ENCODE measurements at regions not wholly inside any gene's neighbourhood (a gene's known extent, or its start where the extent isn't known, plus 50 kb on each side); places are given as distances from the start of the nearest gene placed in this dataset.

- no peak for TF ChIP-seq CTCF (IDR thresholded peaks at IDR 0.05)
- Histone ChIP-seq H3K4me1 (no peaks in the 10 kb centered on the region), H3K9me3 (no peaks in the 10 kb centered on the region), H3K27me3 (no peaks in the 10 kb centered on the region), H3K9ac (ENCODE audit: low read depth in 2 of 2, low read length in 2 of 2) (no peak overlapping the region), H3K27ac (no peak overlapping the region), H3K4me3 (no peak overlapping the region), H3K36me3 (no peaks in the 10 kb centered on the region)
- no peak for DNase-seq
- intact Hi-C loops (cut with DNase I): no loop called here
Measured at GRCh38 chr20:20920433-20920832, 185.7 kb downstream of the LINC00237 start.

- Histone ChIP-seq H3K36me3 (no peaks in the 10 kb centered on the region), H3K9me3 (no peaks in the 10 kb centered on the region), H3K4me1 (no peaks in the 10 kb centered on the region), H3K27ac (no peak overlapping the region), H3K9ac (ENCODE audit: low read depth in 2 of 2, low read length in 2 of 2) (no peak overlapping the region), H3K27me3 (no peaks in the 10 kb centered on the region), H3K4me3 (no peak overlapping the region)
- no peak for DNase-seq
- intact Hi-C loops (cut with DNase I): no loop called here
- TF ChIP-seq CTCF (IDR thresholded peaks at IDR 0.05): no peak
Measured at GRCh38 chr20:20915844-20916243, 190.3 kb downstream of the LINC00237 start.

- H3K27ac ChIP-seq: no peak overlapping the region
- intact Hi-C loops (cut with DNase I): no loop called here
- DNase-seq: no peak
- no peaks in the 10 kb centered on the region for H3K4me1 ChIP-seq
- no peak overlapping the region for H3K9ac ChIP-seq (ENCODE audit: low read depth in 2 of 2, low read length in 2 of 2)
- no peaks in the 10 kb centered on the region for H3K36me3 ChIP-seq
- no peak for TF ChIP-seq CTCF (IDR thresholded peaks at IDR 0.05)
- H3K27me3 ChIP-seq: no peaks in the 10 kb centered on the region
- no peaks in the 10 kb centered on the region for H3K9me3 ChIP-seq
- H3K4me3 ChIP-seq: no peak overlapping the region
Measured at GRCh38 chr20:20904501-20904831, 192.0 kb upstream of the RALGAPA2 start.

- Histone ChIP-seq H3K4me1 (no peaks in the 10 kb centered on the region), H3K9ac (ENCODE audit: low read depth in 2 of 2, low read length in 2 of 2) (no peak overlapping the region), H3K9me3 (no peaks in the 10 kb centered on the region), H3K4me3 (no peak overlapping the region), H3K36me3 (no peaks in the 10 kb centered on the region), H3K27ac (no peak overlapping the region), H3K27me3 (no peaks in the 10 kb centered on the region)
- DNase-seq: no peak
- TF ChIP-seq CTCF (IDR thresholded peaks at IDR 0.05): no peak
- intact Hi-C loops (cut with DNase I): no loop called here
Measured at GRCh38 chr20:20903773-20904500, 191.5 kb upstream of the RALGAPA2 start.

GRCh38 chr20:20897922-20898321 is 185.5 kb upstream of the RALGAPA2 start:
- Histone ChIP-seq H3K27me3 (no peaks in the 10 kb centered on the region), H3K4me3 (no peak overlapping the region), H3K27ac (no peak overlapping the region), H3K4me1 (no peaks in the 10 kb centered on the region), H3K9me3 (no peaks in the 10 kb centered on the region), H3K9ac (ENCODE audit: low read depth in 2 of 2, low read length in 2 of 2) (no peak overlapping the region), H3K36me3 (no peaks in the 10 kb centered on the region)
- no peak for TF ChIP-seq CTCF (IDR thresholded peaks at IDR 0.05)
- DNase-seq: no peak
- intact Hi-C loops (cut with DNase I): no loop called here

Measured in colonic mucosa (tissue), 4 donors.